Body of pancreas (tissue), 4 donors: ENCODE measurements at regions not wholly inside any gene's neighbourhood (a gene's known extent, or its start where the extent isn't known, plus 50 kb on each side); places are given as distances from the start of the nearest gene placed in this dataset.

ENCODE experiments used
- POLR2A ChIP-seq, 3 donors: fragments of 450-650 bp; IDR thresholded peaks; one replicate each; pipeline ENCODE4 v1.6.1; 2016; ENCODE audit warnings: antibody characterized with exemption in 3 of 3, mild to moderate bottlenecking in 2 of 3
- TF ChIP-seq, protein P1 (sequence below), 7 experiments: fragments of 450-650 bp in 4 of 7; fragments of 200-600 bp in 3 of 7; sonication (generic) in 3 of 7; IDR thresholded peaks; one replicate each; pipeline ENCODE4 v1.5.1; 2016 to 2019; ENCODE audit warnings: antibody characterized with exemption in 7 of 7

DNA sequence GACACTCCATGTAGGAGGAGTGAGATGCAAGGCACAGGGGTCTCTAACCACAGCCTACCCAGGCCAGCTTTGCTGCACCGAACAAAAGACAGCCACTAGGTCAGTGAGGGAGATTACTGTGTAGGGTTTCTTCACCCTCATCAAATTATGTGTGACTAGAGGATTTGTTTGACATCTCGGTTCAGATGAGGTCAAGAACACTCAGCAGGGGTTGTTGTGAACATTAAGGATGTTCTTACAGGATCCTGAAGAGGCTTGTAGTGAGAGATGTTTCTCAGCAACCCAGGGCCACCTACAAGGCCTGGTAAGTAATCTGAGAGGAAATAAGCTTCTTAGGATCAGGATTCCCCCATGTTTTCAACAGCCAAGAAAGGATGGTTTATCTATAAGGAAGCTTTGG is 202.1 kb downstream of the NXPE2 start:
- TF ChIP-seq, protein P1, sequence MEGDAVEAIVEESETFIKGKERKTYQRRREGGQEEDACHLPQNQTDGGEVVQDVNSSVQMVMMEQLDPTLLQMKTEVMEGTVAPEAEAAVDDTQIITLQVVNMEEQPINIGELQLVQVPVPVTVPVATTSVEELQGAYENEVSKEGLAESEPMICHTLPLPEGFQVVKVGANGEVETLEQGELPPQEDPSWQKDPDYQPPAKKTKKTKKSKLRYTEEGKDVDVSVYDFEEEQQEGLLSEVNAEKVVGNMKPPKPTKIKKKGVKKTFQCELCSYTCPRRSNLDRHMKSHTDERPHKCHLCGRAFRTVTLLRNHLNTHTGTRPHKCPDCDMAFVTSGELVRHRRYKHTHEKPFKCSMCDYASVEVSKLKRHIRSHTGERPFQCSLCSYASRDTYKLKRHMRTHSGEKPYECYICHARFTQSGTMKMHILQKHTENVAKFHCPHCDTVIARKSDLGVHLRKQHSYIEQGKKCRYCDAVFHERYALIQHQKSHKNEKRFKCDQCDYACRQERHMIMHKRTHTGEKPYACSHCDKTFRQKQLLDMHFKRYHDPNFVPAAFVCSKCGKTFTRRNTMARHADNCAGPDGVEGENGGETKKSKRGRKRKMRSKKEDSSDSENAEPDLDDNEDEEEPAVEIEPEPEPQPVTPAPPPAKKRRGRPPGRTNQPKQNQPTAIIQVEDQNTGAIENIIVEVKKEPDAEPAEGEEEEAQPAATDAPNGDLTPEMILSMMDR (IDR thresholded peaks at IDR 0.05) = no peak
- no peak for TF ChIP-seq POLR2A (IDR thresholded peaks at IDR 0.05)
